ENCODE measurements at regions not wholly inside any gene's neighbourhood (a gene's known extent, or its start where the extent isn't known, plus 50 kb on each side); places are given as distances from the start of the nearest gene placed in this dataset.
"Not testable (repeated sequence)": the region's sequence is repeated elsewhere in the genome, so short reads cannot be mapped to it uniquely, and the experiment has no call there.

- DNase-seq (ENCODE audit: low read depth), result peak; percentile 9
Observed at GRCh38 chr15:63434576-63435186, 53.0 kb upstream of the CA12 start.

GRCh38 chr15:63435204-63435820, 53.7 kb upstream of the CA12 start:
- no peak for DNase-seq (ENCODE audit: low read depth)

GRCh38 chr15:63436341-63436740, 54.7 kb upstream of the CA12 start:
- peak; percentile 11 for DNase-seq (ENCODE audit: low read depth)

- DNase-seq (ENCODE audit: low read depth), result peak; percentile 92
Observed at GRCh38 chr15:63436872-63437375, 55.3 kb upstream of the CA12 start.

- peak; percentile 62 for DNase-seq (ENCODE audit: low read depth)
Observed at GRCh38 chr15:63439536-63440264, 58.1 kb upstream of the CA12 start.

GRCh38 chr15:63440265-63440648, 58.6 kb upstream of the CA12 start:
- no peak for DNase-seq (ENCODE audit: low read depth)

GRCh38 chr15:63440756-63441155, 59.1 kb upstream of the CA12 start:
- no peak for DNase-seq (ENCODE audit: low read depth)

GRCh38 chr15:63441266-63441665, 59.6 kb upstream of the CA12 start:
- DNase-seq (ENCODE audit: low read depth), result no peak

- no peak for DNase-seq (ENCODE audit: low read depth)
Observed at GRCh38 chr15:63442080-63442479, 60.4 kb upstream of the CA12 start.

GRCh38 chr15:63444611-63445010, 59.8 kb upstream of the USP3 start:
- DNase-seq (ENCODE audit: low read depth), result no peak

GRCh38 chr15:63446255-63446654, 58.1 kb upstream of the USP3 start:
- DNase-seq (ENCODE audit: low read depth), result no peak

GRCh38 chr15:63447017-63447676, 57.2 kb upstream of the USP3 start:
- no peak for DNase-seq (ENCODE audit: low read depth)

GRCh38 chr15:63448266-63448665, 56.1 kb upstream of the USP3 start:
- no peak for DNase-seq (ENCODE audit: low read depth)

- not testable (repeated sequence) for DNase-seq (ENCODE audit: low read depth)
Observed at GRCh38 chr15:63448872-63449555, 55.4 kb upstream of the USP3 start.

- DNase-seq (ENCODE audit: low read depth), result peak; percentile 72
Observed at GRCh38 chr15:63449731-63450130, 54.7 kb upstream of the USP3 start.

GRCh38 chr15:63450884-63451225, 53.5 kb upstream of the USP3 start:
- no peak for DNase-seq (ENCODE audit: low read depth)

- DNase-seq (ENCODE audit: low read depth), result no peak
Observed at GRCh38 chr15:63451671-63452315, 52.6 kb upstream of the USP3 start.

GRCh38 chr15:63452552-63453136, 51.7 kb upstream of the USP3 start:
- DNase-seq (ENCODE audit: low read depth), result no peak

GRCh38 chr15:63453186-63453905, 51.0 kb upstream of the USP3 start:
- no peak for DNase-seq (ENCODE audit: low read depth)

- no peak for DNase-seq (ENCODE audit: low read depth)
Observed at GRCh38 chr15:63454503-63455211, 49.7 kb upstream of the USP3 start.
